ENCODE measurements at regions not wholly inside any gene's neighbourhood (a gene's known extent, or its start where the extent isn't known, plus 50 kb on each side); places are given as distances from the start of the nearest gene placed in this dataset.

DNA sequence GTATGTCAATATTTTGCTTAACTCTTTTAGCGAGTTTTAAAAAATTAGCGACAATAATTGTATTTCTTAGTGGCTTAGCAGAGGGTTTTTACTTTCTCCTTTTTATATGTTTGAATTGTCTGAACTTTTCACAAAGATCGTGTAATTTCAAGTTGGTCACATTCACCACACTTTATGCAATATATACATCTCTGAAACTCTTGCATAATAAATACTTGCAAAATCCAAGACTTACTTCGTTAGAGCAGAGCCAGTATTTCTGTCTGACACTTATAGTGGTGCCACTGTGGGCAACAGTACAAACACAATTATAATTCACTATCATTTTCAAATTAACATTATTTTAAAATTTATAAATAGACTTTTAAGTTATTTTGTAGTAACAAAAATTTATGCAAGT is 62.0 kb downstream of the SUCNR1 start:
- Histone ChIP-seq H3K9me3 (no peaks in the 10 kb centered on the region), H3K36me3 (replicated peaks) (no peaks in the 10 kb centered on the region), H3K4me1 (no peaks in the 10 kb centered on the region), H3K4me3 (no peak overlapping the region), H3K27me3 (ENCODE audit: low read depth) (no peaks in the 10 kb centered on the region)
- in situ Hi-C loops (cut with MboI; ENCODE audit: low sequenced_read_pairs): no loop called here
- no peak for DNase-seq (ENCODE audit: low spot score in 2 of 2)

DNA sequence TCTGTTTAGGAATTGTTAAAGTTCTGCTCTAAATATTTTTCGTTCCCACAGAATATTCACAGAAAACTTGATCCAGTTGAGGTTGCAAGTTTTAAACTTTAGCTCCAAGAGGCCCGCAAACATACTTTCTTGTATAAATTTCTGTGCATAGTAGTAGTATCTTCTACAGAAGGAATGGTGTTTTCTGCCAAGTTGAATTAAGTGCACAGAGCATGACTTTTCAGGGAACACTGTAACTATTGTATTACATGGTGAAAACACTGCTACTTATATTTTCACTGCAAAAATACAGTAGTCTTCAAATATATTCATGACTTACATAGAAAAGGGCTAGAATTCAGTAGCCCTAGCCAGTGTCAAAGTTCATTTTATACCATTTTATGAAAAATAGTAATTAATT is 67.0 kb downstream of the SUCNR1 start:
- no peaks in the 10 kb centered on the region for H3K9me3 ChIP-seq
- 0 out of 2 replicates have a peak, but pooled peaks cover 4% of the 10 kb centered on the region for H3K27me3 ChIP-seq (ENCODE audit: low read depth)
- H3K36me3 ChIP-seq (replicated peaks): no peaks in the 10 kb centered on the region
- no peaks in the 10 kb centered on the region; the same call in 1 of the 2 replicates for H3K4me1 ChIP-seq
- no peak overlapping the region for H3K4me3 ChIP-seq
- DNase-seq (ENCODE audit: low spot score in 2 of 2): no peak
- in situ Hi-C loops (cut with MboI; ENCODE audit: low sequenced_read_pairs): no loop called here

- in situ Hi-C loops (cut with MboI; ENCODE audit: low sequenced_read_pairs): no loop called here
- H3K36me3 ChIP-seq (replicated peaks): no peaks in the 10 kb centered on the region
- DNase-seq (ENCODE audit: low spot score in 2 of 2): no peak
These were observed 70.1 kb downstream of the SUCNR1 start for GRCh38 chr3:151943539-151943938.

DNA sequence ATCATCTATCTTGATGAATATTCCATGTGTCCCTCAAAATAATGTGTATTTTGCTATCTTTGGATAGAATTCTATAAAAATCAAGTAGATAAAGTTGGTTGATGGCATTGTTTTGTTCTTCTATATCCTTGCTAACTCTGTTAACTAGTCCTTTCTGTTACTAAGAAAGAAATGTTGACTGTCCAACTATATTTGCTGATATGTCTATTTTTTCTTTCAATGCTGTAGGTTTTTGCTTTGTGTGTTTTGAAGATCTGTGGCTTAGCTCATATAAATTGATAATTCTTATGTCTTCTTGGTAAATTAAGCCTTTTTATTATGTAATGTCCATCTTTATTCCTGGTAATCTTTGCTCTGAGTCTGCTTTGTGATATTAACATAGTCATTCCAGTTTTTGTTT is 70.9 kb downstream of the SUCNR1 start:
- H3K4me3 ChIP-seq: no peak overlapping the region
- no peaks in the 10 kb centered on the region for H3K9me3 ChIP-seq
- in situ Hi-C loops (cut with MboI; ENCODE audit: low sequenced_read_pairs): no loop called here
- no peaks in the 10 kb centered on the region for H3K36me3 ChIP-seq (replicated peaks)
- 0 out of 2 replicates have a peak, but pooled peaks cover 9% of the 10 kb centered on the region for H3K27me3 ChIP-seq (ENCODE audit: low read depth)
- no peaks in the 10 kb centered on the region; the same call in 1 of the 2 replicates for H3K4me1 ChIP-seq
- no peak for DNase-seq (ENCODE audit: low spot score in 2 of 2)

More at GRCh38 chr3:151943539-151943938, 70.1 kb downstream of the SUCNR1 start:
- Histone ChIP-seq H3K4me3 (no peak overlapping the region), H3K9me3 (no peaks in the 10 kb centered on the region), H3K4me1 (no peaks in the 10 kb centered on the region; the same call in 1 of the 2 replicates), H3K27me3 (ENCODE audit: low read depth) (0 out of 2 replicates have a peak, but pooled peaks cover 9% of the 10 kb centered on the region)

DNA sequence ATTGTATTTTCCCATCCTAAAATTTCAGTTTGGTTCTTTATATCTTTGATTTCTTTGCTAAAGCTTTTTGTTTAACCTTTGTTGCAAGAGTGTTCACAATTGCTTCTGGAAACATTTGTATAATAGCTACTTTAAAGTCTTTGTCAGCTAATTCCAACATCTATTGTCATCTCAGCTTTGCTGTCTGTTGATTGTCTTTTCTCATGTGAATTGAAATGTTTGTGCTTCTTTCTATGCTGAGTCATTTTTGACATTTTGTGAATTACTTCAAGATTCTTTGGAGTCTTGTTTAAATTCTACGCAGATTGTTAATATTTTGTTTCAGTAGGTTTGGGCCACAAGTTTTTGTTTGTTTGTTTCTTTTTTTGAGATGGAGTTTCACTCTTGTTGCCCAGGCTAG is 73.2 kb downstream of the SUCNR1 start:
- in situ Hi-C loops (cut with MboI; ENCODE audit: low sequenced_read_pairs): no loop called here
- DNase-seq (ENCODE audit: low spot score in 2 of 2): no peak
- Histone ChIP-seq H3K4me3 (no peak overlapping the region), H3K36me3 (replicated peaks) (no peaks in the 10 kb centered on the region), H3K9me3 (no peaks in the 10 kb centered on the region), H3K27me3 (ENCODE audit: low read depth) (0 out of 2 replicates have a peak, but pooled peaks cover 9% of the 10 kb centered on the region), H3K4me1 (no peaks in the 10 kb centered on the region; the same call in 1 of the 2 replicates)

- H3K4me1 ChIP-seq: no peaks in the 10 kb centered on the region
- H3K9me3 ChIP-seq: no peaks in the 10 kb centered on the region
- H3K27me3 ChIP-seq (ENCODE audit: low read depth): 0 out of 2 replicates have a peak, but pooled peaks cover 5% of the 10 kb centered on the region
- DNase-seq (ENCODE audit: low spot score in 2 of 2): no peak
- H3K36me3 ChIP-seq (replicated peaks): no peaks in the 10 kb centered on the region
- no peak overlapping the region for H3K4me3 ChIP-seq
- in situ Hi-C loops (cut with MboI; ENCODE audit: low sequenced_read_pairs): no loop called here
These were observed 76.3 kb downstream of the SUCNR1 start for GRCh38 chr3:151949706-151950105.

- Histone ChIP-seq H3K36me3 (replicated peaks) (no peaks in the 10 kb centered on the region), H3K9me3 (no peaks in the 10 kb centered on the region), H3K4me3 (no peak overlapping the region), H3K27me3 (ENCODE audit: low read depth) (peaks cover 4% of the 10 kb centered on the region; the same call in 1 of the 2 replicates), H3K4me1 (no peaks in the 10 kb centered on the region)
- in situ Hi-C loops (cut with MboI; ENCODE audit: low sequenced_read_pairs): no loop called here
- DNase-seq (ENCODE audit: low spot score in 2 of 2): no peak
These were observed 81.9 kb downstream of the SUCNR1 start for GRCh38 chr3:151955356-151955755.

DNA sequence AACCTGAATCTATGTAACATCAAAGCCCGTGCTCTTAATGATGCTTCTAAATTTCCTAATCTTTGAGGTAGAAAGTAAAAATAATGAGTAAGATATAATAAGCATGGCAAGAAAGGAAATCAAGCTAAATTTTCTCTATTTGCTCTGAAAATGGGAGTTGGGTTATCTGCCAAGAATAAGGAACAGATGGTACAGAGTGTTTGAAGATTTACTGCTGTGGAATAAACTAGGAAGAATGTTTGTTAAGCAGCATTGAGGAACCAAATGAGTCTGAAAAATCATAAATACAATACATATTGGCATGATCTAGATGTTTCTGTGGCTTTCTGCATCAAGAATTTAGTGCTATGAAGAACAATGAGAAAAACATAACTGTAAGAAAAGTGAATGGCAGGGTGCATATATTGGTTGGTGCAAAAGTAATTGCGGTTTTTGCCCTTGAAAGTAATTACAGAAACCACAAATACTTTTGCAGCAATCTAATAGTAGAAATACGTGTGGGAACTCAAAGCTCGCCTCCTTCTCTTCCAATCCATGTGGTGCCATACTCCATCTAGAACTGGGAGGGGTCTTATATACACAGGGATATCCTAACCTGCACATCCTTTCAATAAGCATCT is 87.6 kb downstream of the SUCNR1 start:
- no peaks in the 10 kb centered on the region for H3K36me3 ChIP-seq (replicated peaks)
- H3K9me3 ChIP-seq: no peaks in the 10 kb centered on the region
- in situ Hi-C loops (cut with MboI; ENCODE audit: low sequenced_read_pairs): no loop called here
- H3K4me3 ChIP-seq: no peak overlapping the region
- peaks cover under 1% of the 10 kb centered on the region; the same call in 1 of the 2 replicates for H3K27me3 ChIP-seq (ENCODE audit: low read depth)
- H3K4me1 ChIP-seq: no peaks in the 10 kb centered on the region
- no peak for DNase-seq (ENCODE audit: low spot score in 2 of 2)

- H3K9me3 ChIP-seq: no peaks in the 10 kb centered on the region
- no peak overlapping the region for H3K4me3 ChIP-seq
- H3K27me3 ChIP-seq (ENCODE audit: low read depth): peaks cover 4% of the 10 kb centered on the region
- H3K4me1 ChIP-seq: no peaks in the 10 kb centered on the region
- H3K36me3 ChIP-seq (replicated peaks): no peaks in the 10 kb centered on the region
- no peak for DNase-seq (ENCODE audit: low spot score in 2 of 2)
- in situ Hi-C loops (cut with MboI; ENCODE audit: low sequenced_read_pairs): no loop called here
These were observed 88.9 kb downstream of the SUCNR1 start for GRCh38 chr3:151962352-151962751.

DNA sequence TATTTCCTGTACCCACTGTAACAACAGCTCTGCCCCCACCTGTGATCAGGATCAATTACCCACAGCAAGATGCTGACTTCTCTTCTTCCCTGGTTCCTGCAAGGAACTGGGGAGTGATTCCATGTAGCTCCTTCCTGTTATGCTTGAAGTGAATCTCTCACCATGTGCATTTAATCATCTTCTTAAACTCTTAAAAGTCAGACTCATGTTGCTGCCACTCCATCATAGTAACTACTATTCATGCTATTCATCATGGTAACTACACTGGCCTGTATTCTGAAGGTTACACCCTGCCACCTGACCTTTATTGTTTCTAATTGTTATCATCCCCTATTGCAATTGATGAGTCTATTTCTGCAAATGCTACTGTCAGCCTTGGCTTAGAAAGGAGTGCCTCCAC is 89.5 kb downstream of the SUCNR1 start:
- no peaks in the 10 kb centered on the region for H3K36me3 ChIP-seq (replicated peaks)
- peaks cover 4% of the 10 kb centered on the region for H3K27me3 ChIP-seq (ENCODE audit: low read depth)
- in situ Hi-C loops (cut with MboI; ENCODE audit: low sequenced_read_pairs): no loop called here
- no peak for DNase-seq (ENCODE audit: low spot score in 2 of 2)
- no peaks in the 10 kb centered on the region for H3K4me1 ChIP-seq
- no peak overlapping the region for H3K4me3 ChIP-seq
- no peaks in the 10 kb centered on the region for H3K9me3 ChIP-seq

DNA sequence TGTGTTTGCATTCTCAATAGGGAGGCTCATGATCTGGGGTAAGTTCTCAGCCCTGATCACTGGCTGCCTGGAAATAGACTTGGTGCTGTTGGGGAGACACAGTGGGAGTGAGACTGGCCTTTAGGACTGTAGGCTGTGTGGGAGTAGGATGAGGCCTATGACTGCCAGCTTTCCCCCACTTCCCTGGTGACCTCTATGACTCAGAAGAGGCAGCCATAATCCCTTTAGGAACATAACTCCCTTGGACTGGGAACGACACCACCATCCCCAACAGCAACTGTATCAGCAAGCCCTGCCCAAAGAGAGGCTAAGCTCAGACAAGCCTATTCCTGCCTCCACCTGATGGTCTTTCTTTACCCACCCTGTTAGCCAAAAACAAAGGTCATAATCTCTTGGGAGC is 91.3 kb downstream of the SUCNR1 start:
- Histone ChIP-seq H3K27me3 (ENCODE audit: low read depth) (peaks cover 4% of the 10 kb centered on the region; the same call in 1 of the 2 replicates), H3K4me3 (no peak overlapping the region), H3K4me1 (no peaks in the 10 kb centered on the region), H3K36me3 (replicated peaks) (no peaks in the 10 kb centered on the region), H3K9me3 (no peaks in the 10 kb centered on the region)
- in situ Hi-C loops (cut with MboI; ENCODE audit: low sequenced_read_pairs): no loop called here
- no peak for DNase-seq (ENCODE audit: low spot score in 2 of 2)

- no peak overlapping the region for H3K4me3 ChIP-seq
- H3K36me3 ChIP-seq (replicated peaks): no peaks in the 10 kb centered on the region
- peaks cover 5% of the 10 kb centered on the region for H3K4me1 ChIP-seq
- DNase-seq (ENCODE audit: low spot score in 2 of 2): no peak
- in situ Hi-C loops (cut with MboI; ENCODE audit: low sequenced_read_pairs): no loop called here
- H3K27me3 ChIP-seq (ENCODE audit: low read depth): peaks cover 4% of the 10 kb centered on the region; the same call in 1 of the 2 replicates
- H3K9me3 ChIP-seq: no peaks in the 10 kb centered on the region
These were observed 95.7 kb downstream of the SUCNR1 start for GRCh38 chr3:151969026-151969642.

GRCh38 chr3:151971814-151972579 is 98.6 kb downstream of the SUCNR1 start:
- Histone ChIP-seq H3K9me3 (no peaks in the 10 kb centered on the region), H3K4me1 (peaks cover 6% of the 10 kb centered on the region), H3K36me3 (replicated peaks) (no peaks in the 10 kb centered on the region), H3K4me3 (no peak overlapping the region), H3K27me3 (ENCODE audit: low read depth) (peaks cover 4% of the 10 kb centered on the region; the same call in 1 of the 2 replicates)
- in situ Hi-C loops (cut with MboI; ENCODE audit: low sequenced_read_pairs): no loop called here
- peak in 1 of 2 experiments; percentile 20 for DNase-seq (ENCODE audit: low spot score in 2 of 2)

DNA sequence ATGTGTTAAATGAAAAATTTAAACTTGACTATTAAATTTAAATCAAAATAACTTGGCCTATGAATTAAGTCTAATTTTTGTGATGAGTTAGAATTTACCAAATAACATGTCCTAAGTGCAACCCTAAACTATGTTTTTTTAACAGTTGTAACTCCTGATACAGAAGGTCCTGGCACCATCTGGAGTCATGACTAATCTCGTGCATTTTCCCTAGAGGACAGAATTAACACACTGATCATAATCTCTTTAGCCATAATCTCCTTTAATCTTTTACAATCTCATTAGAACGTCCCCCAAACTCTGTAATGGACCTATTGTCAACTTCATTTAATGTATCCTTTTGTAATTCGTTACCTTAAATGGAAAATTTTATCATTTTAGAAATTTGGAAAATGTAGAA is 100.6 kb downstream of the SUCNR1 start:
- DNase-seq (ENCODE audit: low spot score in 2 of 2): peak in 1 of 2 experiments; percentile 52
- no peaks in the 10 kb centered on the region for H3K36me3 ChIP-seq (replicated peaks)
- H3K27me3 ChIP-seq (ENCODE audit: low read depth): 0 out of 2 replicates have a peak, but pooled peaks cover 2% of the 10 kb centered on the region
- no peak overlapping the region for H3K4me3 ChIP-seq
- no peaks in the 10 kb centered on the region for H3K9me3 ChIP-seq
- in situ Hi-C loops (cut with MboI; ENCODE audit: low sequenced_read_pairs): no loop called here
- peaks cover 6% of the 10 kb centered on the region for H3K4me1 ChIP-seq

All from HAP-1 (cell line).